GM19239 (cell line): ENCODE measurements at regions not wholly inside any gene's neighbourhood (a gene's known extent, or its start where the extent isn't known, plus 50 kb on each side); places are given as distances from the start of the nearest gene placed in this dataset.

ENCODE experiments used
- DNase-seq: peaks from one replicate; pipeline ENCODE4 v3.0.0; 2011; ENCODE audit warnings: low spot score; ENCODE audit not compliant: insufficient read length
- FAIRE-seq: peaks from 2 replicates; lab custom pipeline; 2011; peaks lifted over from hg19 to GRCh38; lab: Jason Lieb, UNC

GRCh38 chr10:89829262-89829886 lies 128.0 kb downstream of the KIF20B start:
- no peak for FAIRE-seq
- DNase-seq = no peak

GRCh38 chr10:89829887-89830269 lies 128.5 kb downstream of the KIF20B start:
- FAIRE-seq (no peak), DNase-seq (no peak)

DNA sequence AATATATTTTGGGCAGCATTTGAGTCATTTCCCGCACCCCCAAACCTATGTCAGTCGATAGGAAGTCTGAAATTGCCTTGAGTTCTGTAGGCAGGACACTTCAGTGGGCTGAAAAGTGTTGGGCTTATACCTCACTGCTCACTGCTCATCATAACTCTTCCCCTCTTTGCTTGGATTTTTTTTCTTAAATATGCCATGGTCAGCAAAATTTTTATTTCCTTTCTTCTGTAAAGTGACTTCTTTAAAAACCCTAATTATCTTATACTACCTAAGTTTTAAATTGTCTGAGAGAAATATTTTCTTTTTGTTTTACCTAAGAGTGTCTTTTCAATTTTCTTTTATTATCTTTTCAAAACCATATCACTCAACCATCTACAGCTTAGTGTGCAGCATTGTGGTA lies 129.2 kb downstream of the KIF20B start:
- no peak for FAIRE-seq
- DNase-seq = no peak

DNA sequence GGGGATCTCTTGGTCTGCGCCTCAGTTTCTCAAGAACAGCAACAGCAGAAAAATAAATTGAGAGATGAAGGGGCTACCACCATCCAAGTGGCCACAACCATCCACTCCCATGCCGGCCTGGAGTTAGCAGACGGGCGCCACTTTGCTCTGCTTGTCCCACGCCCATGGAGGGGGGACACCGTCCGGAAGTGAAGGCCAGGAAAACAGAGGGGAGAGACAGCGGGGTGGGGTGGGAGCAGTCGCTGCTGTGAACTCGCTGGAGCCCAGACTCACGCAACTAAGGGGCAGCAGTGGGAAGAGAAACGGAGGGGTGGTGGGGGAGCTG lies 135.4 kb downstream of the KIF20B start:
- FAIRE-seq (no peak), DNase-seq (no peak)

- DNase-seq = peak; percentile 16
- FAIRE-seq = no peak
Observed at GRCh38 chr10:89837165-89838043, 136.0 kb downstream of the KIF20B start.

- FAIRE-seq (peak; percentile 67), DNase-seq (no peak)
Observed at GRCh38 chr10:89838044-89838615, 136.7 kb downstream of the KIF20B start.

DNA sequence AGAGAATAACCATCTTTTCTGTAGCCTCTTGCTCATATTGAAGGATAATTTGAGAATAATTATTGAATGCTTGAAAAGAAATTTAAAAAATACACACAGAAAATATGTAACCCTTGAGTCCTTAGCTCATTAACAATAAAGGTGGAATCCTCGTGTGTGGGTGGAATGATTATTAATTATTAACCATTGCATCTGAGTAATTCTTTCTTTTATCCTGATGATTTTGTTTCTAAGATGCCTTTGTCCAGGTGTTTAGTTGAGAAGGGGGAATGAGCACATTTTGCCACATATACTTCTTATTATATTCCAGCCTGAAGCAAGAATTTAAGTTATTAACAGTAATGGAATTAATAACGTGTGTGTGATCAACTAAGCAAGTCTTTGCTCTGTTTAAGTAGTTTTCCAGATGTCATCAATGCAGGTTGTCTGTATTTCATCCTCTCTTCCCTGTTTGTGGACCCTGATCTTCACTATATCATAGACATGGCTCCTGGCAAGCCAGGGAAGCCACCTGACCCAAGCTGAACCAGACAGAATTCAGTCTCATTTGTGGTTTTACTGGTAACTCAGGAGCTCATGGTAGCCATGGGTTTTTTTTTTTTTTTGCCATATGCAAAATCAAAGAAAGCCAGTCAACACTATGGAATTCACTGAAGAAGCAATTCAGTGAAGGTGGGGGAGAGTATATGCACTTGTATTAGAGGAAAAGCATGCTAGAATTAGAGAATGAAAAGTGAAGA lies 144.3 kb downstream of the KIF20B start:
- DNase-seq (no peak), FAIRE-seq (no peak)

- DNase-seq (no peak), FAIRE-seq (no peak)
Observed at GRCh38 chr10:89846281-89846630, 144.9 kb downstream of the KIF20B start.

GRCh38 chr10:89846786-89847185 lies 145.4 kb downstream of the KIF20B start:
- DNase-seq = no peak

GRCh38 chr10:89852872-89853271 lies 151.5 kb downstream of the KIF20B start:
- DNase-seq = no peak
- no peak for FAIRE-seq

More at GRCh38 chr10:89846786-89847185, 145.4 kb downstream of the KIF20B start:
- no peak for FAIRE-seq

DNA sequence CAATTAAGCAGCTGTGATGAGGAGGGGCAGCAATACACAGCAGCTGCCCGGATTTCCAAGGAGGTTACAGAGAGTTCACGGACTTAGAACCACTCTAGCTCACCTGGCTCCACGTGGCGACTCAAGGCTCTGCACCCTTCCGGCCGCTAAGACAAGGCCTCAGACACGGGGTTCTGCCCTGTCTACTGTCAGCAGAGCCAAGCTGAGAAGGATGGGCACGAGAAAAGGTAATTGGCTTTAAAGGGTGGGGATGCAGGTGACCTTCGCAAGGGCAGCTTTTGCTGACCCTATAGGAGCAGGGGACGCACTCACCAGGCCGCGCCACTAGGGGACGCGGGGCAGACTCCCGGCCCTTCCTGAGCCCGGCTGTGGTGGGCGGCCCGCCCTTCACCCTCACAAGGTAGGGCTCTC lies 152.4 kb downstream of the KIF20B start:
- FAIRE-seq = no peak
- DNase-seq = no peak

- FAIRE-seq (no peak), DNase-seq (no peak)
Observed at GRCh38 chr10:89857431-89858042, 156.1 kb downstream of the KIF20B start.

- FAIRE-seq = no peak
Observed at GRCh38 chr10:89861199-89861573, 159.8 kb downstream of the KIF20B start.

DNA sequence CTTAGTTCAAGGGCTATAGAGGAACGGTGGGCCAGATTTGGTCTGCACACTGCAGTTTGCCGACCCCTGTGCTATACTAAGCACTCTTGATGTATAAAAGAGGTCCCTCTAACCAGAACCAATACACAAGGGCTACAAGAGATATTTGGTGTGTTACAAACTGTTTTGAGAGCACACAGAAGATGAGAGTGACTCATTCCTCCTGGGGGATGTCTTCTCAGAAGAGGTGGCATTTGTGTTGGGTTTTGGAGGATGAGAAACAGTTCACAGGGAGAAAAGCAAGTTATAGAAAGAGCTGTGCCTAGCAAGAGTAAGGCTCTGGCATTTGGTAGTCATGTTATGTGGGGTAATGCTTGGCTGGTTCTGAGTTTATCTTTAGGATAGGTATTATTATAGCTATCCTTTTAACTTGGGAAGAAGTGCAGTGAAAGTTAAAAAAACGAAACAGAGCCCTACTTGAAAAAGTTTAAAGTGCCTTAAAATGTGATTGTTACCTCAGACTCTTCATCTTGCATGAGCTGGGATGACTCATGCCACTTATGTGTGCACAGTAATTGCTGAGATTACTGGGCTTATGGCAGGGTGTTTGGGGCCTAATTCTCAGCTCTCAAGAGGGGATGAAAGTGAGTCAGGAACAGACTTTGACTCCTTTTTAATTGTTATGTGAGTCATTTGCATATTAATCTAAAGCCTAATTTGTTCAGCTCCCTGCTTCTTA lies 160.4 kb downstream of the KIF20B start:
- peak; percentile 4 for FAIRE-seq
- DNase-seq = no peak

More at GRCh38 chr10:89861199-89861573, 159.8 kb downstream of the KIF20B start:
- no peak for DNase-seq

DNA sequence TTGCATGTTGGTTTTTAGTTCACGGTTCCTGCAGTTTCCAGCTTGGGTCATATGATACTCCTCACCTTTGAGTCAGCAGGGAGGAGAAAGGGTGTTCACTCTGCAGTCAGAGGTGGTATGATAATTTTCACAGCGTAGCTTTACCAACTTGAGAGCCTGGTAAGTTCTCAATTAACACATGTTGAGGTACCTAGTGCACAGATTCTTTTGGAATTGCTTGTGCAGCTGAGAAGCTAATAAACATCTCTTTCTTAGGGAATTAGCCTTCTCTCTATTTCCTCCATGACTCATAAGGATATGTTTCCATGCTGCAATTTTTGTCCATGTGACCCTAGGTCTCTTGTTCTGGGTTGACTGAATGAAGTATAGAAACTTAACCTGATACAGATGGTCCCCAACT lies 166.6 kb downstream of the KIF20B start:
- FAIRE-seq = no peak
- DNase-seq = no peak

DNA sequence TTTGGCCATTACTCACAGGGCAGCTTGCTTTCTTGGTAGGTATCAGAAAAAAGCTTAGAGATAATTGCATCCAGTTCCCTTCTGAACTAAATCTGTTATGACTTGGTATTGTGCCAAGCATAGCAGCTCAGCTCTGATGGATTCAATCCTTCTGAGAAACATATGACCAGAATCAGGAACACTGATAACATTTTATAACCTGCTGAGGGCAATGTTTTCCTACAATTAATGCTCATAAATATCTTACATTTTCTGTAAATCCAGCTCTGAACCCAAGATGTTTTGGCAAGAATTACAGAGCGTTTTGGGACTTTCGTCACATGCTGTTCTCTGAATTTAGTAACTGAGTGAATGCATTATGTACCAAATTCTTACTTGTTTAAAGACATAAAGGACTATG lies 167.8 kb downstream of the KIF20B start:
- FAIRE-seq (no peak), DNase-seq (no peak)

DNA sequence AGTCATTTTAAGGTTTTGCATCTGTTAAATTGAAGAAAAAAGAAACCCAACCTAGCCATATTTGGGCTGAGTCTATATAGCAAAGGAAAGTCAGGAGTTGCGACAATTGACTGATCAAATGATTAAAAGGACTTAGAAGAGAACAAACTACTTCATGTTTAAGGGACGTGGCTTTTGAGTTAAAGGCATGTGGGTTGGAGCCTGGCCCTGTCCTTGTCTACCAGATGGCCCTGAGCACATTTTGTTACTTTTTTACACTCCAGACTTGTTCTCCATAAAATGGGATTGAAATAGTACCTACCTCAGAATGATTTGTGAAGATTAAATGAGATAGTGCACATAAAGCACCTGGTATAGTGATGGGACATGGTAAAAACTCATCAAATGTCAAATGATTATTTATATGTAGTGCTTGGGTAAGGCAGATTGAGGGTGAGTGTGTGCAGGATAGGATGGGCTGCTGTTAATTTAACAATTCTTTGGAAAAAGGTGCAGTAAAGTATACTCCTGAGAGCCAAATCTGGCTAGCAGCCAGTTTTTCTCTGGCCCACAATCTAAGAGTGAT lies 168.3 kb downstream of the KIF20B start:
- no peak for FAIRE-seq
- no peak for DNase-seq

DNA sequence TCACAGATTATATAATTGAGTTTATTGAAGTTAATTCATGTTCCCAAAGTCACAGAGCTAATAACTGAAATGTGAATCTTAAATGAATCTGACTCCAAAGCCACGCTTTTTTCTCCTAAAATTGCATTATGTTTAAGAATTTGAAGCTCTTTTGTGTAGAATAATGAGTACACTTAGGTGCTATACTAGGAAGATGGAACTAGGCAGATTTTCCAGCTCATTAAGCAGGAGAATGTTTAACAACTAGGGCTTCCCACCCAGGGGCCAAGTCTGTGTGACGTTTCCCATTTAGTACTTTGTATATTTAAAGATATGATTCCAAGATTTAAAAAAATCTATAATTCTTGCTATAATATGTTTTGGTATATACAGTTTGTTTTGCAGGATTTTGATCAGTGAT lies 169.5 kb downstream of the KIF20B start:
- FAIRE-seq (peak; percentile 73), DNase-seq (no peak)

DNA sequence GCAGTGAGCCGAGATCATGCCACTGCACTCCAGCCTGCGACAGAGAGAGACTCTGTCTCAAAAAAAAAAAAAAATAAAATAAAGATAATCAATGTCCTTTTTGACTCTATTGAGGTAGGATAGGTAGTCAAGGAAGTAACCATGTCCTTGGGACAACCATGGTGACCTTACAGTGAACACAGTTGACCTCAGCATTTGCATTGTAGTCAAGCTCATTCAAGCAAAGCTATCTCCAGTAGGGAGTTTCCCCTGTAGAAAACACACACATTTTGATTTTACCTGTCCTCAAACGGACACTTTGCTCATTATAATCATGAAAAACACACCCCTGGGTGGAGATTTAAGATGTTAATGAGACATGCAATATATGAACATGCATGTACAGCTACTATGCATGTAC lies 171.7 kb downstream of the KIF20B start:
- DNase-seq = no peak
- FAIRE-seq = peak; percentile 76

GRCh38 chr10:89875557-89875956 lies 174.2 kb downstream of the KIF20B start:
- DNase-seq = no peak
- no peak for FAIRE-seq
